HFF-Myc (cell line): ENCODE measurements at regions not wholly inside any gene's neighbourhood (a gene's known extent, or its start where the extent isn't known, plus 50 kb on each side); places are given as distances from the start of the nearest gene placed in this dataset.
"Not testable (repeated sequence)": the region's sequence is repeated elsewhere in the genome, so short reads cannot be mapped to it uniquely, and the experiment has no call there.

ENCODE experiments used
- DNase-seq: peaks from one replicate; pipeline ENCODE4 v3.0.0-alpha.2; 2011; ENCODE audit warnings: low read depth; ENCODE audit errors: extremely low read depth
- H3K4me3 ChIP-seq: replicated peaks from 2 replicates; pipeline ENCODE4 v1.5.1; 2011; ENCODE audit warnings: low read depth, mild to moderate bottlenecking, control low read depth, low read length
- TF ChIP-seq, protein P1 (sequence below): IDR thresholded peaks from 2 replicates; pipeline ENCODE4 v1.5.1; 2012; ENCODE audit warnings: mild to moderate bottlenecking, low read depth, low read length, control low read depth; ENCODE audit errors: missing control alignments

DNA sequence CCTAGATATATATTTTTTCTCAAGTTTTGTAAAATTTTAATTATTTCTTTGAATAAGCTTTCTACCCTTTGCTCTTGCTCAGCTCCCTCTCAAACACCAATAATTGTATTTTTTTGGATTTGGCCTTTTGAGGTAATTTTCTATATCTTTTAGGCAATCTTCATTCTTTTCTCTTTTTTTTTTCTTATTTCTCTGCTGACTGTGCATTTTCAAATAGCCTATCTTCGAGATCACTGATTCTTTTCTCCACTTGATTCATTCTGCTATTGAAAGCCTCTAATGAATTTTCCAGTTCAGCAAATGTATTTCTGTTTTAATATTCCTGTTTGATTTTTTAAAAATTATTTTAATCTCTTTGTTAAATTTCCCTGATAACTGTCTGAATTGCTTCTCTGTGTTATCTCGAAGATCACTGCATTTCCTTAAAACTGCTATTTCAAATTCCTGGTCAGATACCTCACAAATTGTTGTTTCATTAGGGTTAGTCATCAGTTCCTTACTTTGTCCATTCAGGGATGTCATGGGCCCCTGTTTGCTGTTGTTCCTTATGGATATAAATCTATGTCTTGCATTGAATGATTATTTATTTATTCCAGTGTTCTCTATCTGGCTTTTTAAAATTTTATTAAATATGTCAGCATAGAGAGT is 100.1 kb upstream of the UNC5B start:
- TF ChIP-seq, protein P1, sequence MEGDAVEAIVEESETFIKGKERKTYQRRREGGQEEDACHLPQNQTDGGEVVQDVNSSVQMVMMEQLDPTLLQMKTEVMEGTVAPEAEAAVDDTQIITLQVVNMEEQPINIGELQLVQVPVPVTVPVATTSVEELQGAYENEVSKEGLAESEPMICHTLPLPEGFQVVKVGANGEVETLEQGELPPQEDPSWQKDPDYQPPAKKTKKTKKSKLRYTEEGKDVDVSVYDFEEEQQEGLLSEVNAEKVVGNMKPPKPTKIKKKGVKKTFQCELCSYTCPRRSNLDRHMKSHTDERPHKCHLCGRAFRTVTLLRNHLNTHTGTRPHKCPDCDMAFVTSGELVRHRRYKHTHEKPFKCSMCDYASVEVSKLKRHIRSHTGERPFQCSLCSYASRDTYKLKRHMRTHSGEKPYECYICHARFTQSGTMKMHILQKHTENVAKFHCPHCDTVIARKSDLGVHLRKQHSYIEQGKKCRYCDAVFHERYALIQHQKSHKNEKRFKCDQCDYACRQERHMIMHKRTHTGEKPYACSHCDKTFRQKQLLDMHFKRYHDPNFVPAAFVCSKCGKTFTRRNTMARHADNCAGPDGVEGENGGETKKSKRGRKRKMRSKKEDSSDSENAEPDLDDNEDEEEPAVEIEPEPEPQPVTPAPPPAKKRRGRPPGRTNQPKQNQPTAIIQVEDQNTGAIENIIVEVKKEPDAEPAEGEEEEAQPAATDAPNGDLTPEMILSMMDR: no peak
- no peak for DNase-seq
- H3K4me3 ChIP-seq: no peak overlapping the region

DNA sequence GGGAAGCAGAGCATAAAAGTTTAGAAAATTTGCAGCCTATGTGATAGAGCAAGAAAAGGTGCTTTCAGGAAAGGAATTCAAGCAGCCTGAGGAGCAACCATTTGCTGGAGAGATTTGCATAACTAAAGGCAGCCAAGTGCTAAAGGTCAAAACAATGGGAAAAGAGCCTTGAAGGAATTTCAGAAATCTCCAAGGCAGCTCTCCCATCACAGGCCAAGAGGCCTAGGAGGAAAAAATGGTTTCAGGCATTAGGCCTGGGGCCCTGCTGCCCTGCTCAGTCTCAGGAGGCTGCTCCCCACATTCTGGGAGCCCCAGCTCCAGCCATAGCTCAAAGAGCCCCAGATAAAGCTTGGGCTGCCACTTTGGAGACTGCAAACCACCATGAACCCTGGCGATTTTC is 95.9 kb upstream of the UNC5B start:
- DNase-seq: no peak
- TF ChIP-seq, protein P1: no peak
- no peak overlapping the region for H3K4me3 ChIP-seq

- not testable (repeated sequence) for DNase-seq, H3K4me3 ChIP-seq
Measured at GRCh38 chr10:71117589-71117988, 94.8 kb upstream of the UNC5B start.

DNA sequence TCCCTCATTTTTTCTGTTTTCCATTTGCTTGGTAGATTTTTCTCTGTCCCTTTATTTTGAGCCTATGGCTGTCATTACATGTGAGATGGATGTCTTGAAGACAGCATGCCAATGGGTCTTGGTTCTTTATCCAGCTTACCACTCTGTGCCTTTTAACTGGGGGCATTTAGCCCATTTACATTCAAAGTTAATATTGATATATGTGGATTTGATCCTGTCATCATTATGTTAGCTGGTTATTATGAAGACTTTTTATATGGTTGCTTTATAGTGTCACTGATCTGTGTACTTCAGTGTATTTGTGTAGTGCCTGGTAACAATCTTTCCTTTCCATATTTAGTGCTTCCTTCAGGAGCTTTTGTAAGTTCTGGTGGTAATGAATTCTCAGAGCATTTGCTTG is 89.3 kb upstream of the UNC5B start:
- H3K4me3 ChIP-seq: no peak overlapping the region
- DNase-seq: no peak
- TF ChIP-seq, protein P1: no peak

DNA sequence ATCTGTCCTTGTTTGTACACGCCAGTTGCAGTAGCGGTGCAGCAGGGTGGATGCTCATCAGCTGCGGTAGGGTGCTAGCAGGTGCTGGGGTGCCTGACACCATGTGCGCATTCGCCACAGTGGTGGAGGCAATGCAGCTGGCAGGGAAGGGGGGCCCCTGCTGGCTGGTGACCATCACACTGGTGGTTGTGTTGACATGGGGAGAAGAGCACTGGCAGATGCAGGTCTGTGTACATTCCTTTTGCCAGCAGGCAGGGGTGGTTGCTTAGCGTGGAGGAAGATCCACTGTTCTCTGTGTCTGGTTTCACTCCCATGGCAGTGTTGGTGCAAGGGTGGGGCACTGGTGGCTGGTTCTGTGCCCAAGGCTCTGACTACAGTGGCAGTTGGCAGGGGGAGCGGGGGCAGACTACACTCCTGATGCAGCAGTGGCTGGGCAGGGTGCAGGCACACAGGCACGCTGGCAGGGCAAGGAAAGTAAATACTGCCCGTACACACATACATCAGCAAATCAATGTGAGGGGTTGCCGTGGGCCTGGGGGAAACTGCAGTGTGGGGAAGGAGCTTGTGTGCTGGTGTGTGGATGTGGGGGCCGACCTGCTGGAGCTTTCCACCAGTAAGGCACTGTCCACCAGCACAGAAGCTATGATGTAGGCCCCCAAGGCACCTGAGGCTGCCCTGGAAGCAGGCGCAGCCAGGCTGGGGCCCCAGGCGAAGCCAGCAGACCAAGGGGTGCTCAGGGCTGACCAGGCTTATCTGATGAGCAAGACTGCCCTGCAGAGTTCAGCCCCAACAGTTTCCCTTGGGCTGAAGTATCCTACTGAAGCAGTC is 87.2 kb upstream of the UNC5B start:
- no peak for DNase-seq
- TF ChIP-seq, protein P1: no peak
- H3K4me3 ChIP-seq: no peak overlapping the region

DNA sequence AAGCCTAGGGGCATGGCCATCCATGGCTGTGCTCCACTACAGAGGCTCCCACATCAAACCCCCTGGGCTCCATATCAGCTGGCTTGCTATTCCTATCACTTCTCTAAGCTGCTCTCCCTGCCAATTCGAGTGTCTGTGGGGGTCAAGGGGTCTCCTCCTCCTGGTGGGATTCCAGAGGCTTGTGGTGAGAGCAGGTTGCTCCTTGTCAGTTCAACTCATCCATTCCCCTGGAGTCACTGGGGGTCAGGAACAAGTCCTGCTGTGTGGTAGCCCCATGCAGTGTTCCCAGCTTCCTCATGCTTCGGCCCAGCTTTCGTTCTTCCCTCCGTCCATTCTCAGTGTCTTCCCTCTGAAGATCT is 86.6 kb upstream of the UNC5B start:
- H3K4me3 ChIP-seq: no peak overlapping the region
- TF ChIP-seq, protein P1: no peak
- no peak for DNase-seq

DNA sequence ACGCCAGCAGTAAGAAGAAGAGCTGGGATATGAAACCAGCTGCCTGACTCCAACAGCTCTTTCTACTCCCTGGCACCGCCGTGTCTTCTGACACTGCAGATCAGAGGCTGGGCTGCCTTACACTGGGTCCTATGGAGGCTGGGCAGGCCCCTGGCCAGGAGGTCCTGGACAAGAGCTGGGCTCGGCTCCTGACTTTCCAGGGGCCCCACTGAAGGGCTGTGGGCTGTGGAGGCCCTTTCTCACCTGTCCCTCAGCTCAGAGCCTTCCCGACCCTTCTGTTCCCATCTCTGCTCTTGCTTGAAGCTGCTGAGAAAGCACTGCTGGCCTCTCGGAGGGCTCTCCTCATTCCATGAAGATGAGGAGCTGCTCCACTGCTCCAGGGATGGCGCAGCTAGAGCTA is 85.9 kb upstream of the UNC5B start:
- DNase-seq: no peak
- no peak overlapping the region for H3K4me3 ChIP-seq
- TF ChIP-seq, protein P1: no peak
